Astrocyte (in vitro differentiated cells and primary cell): ENCODE measurements at regions not wholly inside any gene's neighbourhood (a gene's known extent, or its start where the extent isn't known, plus 50 kb on each side); places are given as distances from the start of the nearest gene placed in this dataset.
A peak's percentile ranks its signal among the peaks of the same experiment; 100 is the strongest.

Source experiments
- DNase-seq: peaks from one replicate; pipeline ENCODE4 v3.0.0-alpha.2; 2010; ENCODE audit warnings: low read depth
- FAIRE-seq: peaks from 2 replicates; lab custom pipeline; 2011; peaks lifted over from hg19 to GRCh38; lab: Jason Lieb, UNC
- H2AFZ ChIP-seq: 2 replicates; pipeline ENCODE4 v1.6.0; 2012; ENCODE audit warnings: low read depth, low read length, inconsistent platforms
- H3K27ac ChIP-seq: 2 replicates; pipeline ENCODE4 v1.5.1; 2011; ENCODE audit warnings: low read depth, low read length, inconsistent platforms
- H3K27me3 ChIP-seq: 2 replicates; pipeline ENCODE4 v1.6.0; 2011; ENCODE audit warnings: low read length, inconsistent platforms; ENCODE audit not compliant: insufficient read depth
- H3K36me3 ChIP-seq: 2 replicates; pipeline ENCODE4 v1.5.1; 2011; ENCODE audit warnings: low read length, inconsistent platforms; ENCODE audit not compliant: insufficient read depth
- H3K4me1 ChIP-seq: 2 replicates; pipeline ENCODE4 v1.5.1; 2011; ENCODE audit warnings: low read length, inconsistent platforms; ENCODE audit not compliant: insufficient read depth
- H3K4me2 ChIP-seq: 2 replicates; pipeline ENCODE4 v1.6.0; 2012; ENCODE audit warnings: low read length, inconsistent platforms
- H3K4me3 ChIP-seq: 2 replicates; pipeline ENCODE4 v1.5.1; 2011; ENCODE audit warnings: low read depth, mild to moderate bottlenecking, low read length, inconsistent platforms; ENCODE audit not compliant: insufficient read depth
- H3K79me2 ChIP-seq: 2 replicates; pipeline ENCODE4 v1.6.0; 2012; ENCODE audit warnings: mild to moderate bottlenecking, low read length, inconsistent platforms; ENCODE audit not compliant: insufficient read depth
- H3K9ac ChIP-seq: 2 replicates; pipeline ENCODE4 v1.6.0; 2012; ENCODE audit warnings: mild to moderate bottlenecking, low read length, inconsistent platforms
- H3K9me3 ChIP-seq: 2 replicates; pipeline ENCODE4 v1.5.1; 2012; ENCODE audit warnings: low read depth, mild to moderate bottlenecking, low read length, inconsistent platforms; ENCODE audit not compliant: insufficient read depth
- H4K20me1 ChIP-seq: 2 replicates; pipeline ENCODE4 v1.6.0; 2012; ENCODE audit warnings: low read length, inconsistent platforms; ENCODE audit not compliant: insufficient read depth
- H3K27ac Mint-ChIP-seq: one replicate; pipeline ENCODE4 v1.8.0; 2021; ENCODE audit warnings: mild to moderate bottlenecking, mixed read lengths; ENCODE audit not compliant: unreplicated experiment
- H3K27me3 Mint-ChIP-seq: one replicate; pipeline ENCODE4 v1.8.0; 2021; ENCODE audit warnings: low read depth, mixed read lengths; ENCODE audit not compliant: unreplicated experiment
- H3K36me3 Mint-ChIP-seq: one replicate; pipeline ENCODE4 v1.8.0; 2021; ENCODE audit warnings: low read depth, mixed read lengths; ENCODE audit not compliant: unreplicated experiment
- H3K4me1 Mint-ChIP-seq: one replicate; pipeline ENCODE4 v1.8.0; 2021; ENCODE audit warnings: low read depth, mixed read lengths; ENCODE audit not compliant: unreplicated experiment
- H3K4me3 Mint-ChIP-seq: one replicate; pipeline ENCODE4 v1.8.0; 2021; ENCODE audit warnings: mild to moderate bottlenecking, moderate library complexity, mixed read lengths; ENCODE audit not compliant: unreplicated experiment
- H3K9me3 Mint-ChIP-seq: one replicate; pipeline ENCODE4 v1.8.0; 2021; ENCODE audit warnings: mild to moderate bottlenecking, mixed read lengths; ENCODE audit not compliant: unreplicated experiment
- CTCF ChIP-seq: IDR thresholded peaks from 2 replicates; pipeline ENCODE4 v1.5.1; 2011; ENCODE audit warnings: low read depth, mild to moderate bottlenecking, inconsistent platforms, low read length, moderate library complexity; ENCODE audit not compliant: insufficient read depth
- EZH2 ChIP-seq: IDR thresholded peaks from 2 replicates; pipeline ENCODE4 v1.6.1; 2012; ENCODE audit warnings: mild to moderate bottlenecking, low read length, inconsistent platforms; ENCODE audit not compliant: insufficient read depth

DNA sequence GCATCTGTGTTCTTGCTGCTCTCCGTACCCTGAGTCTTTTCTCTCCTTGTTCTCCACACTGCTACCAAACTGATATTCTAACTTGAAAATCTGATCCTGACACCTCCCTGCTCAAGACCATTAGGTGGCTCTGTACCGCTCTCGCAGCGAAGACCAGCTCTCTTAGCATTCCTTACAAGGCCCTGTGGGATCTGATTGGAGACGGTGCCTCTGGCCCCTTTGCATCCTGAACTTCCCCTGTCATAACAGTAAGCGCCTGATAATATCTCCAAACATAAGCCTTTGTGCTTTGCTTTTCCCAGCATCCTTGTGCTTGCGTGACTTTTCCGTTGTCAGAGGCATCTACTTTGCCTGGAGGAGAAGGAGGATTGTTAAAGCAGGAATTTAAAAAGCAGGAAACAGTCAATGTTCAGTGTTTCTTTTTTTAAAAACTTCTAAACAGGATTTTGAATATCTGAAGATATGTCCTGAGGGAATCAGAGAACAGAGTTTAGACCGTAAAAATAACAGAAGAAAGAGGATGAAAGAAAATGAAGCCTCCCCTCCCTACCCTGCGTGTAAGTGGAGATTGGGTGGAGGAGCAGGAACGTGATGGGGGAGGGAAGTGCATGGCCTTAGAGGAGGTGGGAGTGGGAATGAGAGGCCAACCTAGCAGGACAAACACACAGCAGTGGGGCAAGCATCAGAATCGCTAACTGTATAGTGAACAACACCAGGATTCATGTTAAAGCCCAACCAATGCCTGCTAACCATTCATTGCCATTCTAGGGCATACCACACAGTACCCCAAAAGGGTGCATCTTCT is 89.2 kb upstream of the STMND1 start:
- H3K4me3 ChIP-seq, result no peak overlapping the region
- H3K4me2 ChIP-seq, result peak overlapping the region; percentile 54
- H3K4me3 Mint-ChIP-seq, result no peak overlapping the region
- H3K9me3 ChIP-seq, result no peaks in the 10 kb centered on the region
- H3K27me3 Mint-ChIP-seq, result no peaks in the 10 kb centered on the region
- peak overlapping the region; percentile 85 for H3K27ac ChIP-seq
- peak overlapping the region; percentile 61 for H2AFZ ChIP-seq
- peaks cover 29% of the 10 kb centered on the region for H3K4me1 ChIP-seq
- FAIRE-seq (peak; percentile 9), DNase-seq (peak; percentile 46)
- H3K27ac Mint-ChIP-seq, result no peak overlapping the region
- H3K79me2 ChIP-seq, result no peaks in the 10 kb centered on the region
- no peaks in the 10 kb centered on the region for H3K27me3 ChIP-seq
- no peaks in the 10 kb centered on the region for H3K36me3 ChIP-seq
- peaks cover 8% of the 10 kb centered on the region for H3K9me3 Mint-ChIP-seq
- peaks cover 21% of the 10 kb centered on the region for H3K4me1 Mint-ChIP-seq
- peaks cover 2% of the 10 kb centered on the region for H3K36me3 Mint-ChIP-seq
- no peaks in the 10 kb centered on the region for H4K20me1 ChIP-seq
- TF ChIP-seq CTCF, result peak; percentile 28
- TF ChIP-seq EZH2, result no peak
- H3K9ac ChIP-seq, result peak overlapping the region; percentile 53

DNA sequence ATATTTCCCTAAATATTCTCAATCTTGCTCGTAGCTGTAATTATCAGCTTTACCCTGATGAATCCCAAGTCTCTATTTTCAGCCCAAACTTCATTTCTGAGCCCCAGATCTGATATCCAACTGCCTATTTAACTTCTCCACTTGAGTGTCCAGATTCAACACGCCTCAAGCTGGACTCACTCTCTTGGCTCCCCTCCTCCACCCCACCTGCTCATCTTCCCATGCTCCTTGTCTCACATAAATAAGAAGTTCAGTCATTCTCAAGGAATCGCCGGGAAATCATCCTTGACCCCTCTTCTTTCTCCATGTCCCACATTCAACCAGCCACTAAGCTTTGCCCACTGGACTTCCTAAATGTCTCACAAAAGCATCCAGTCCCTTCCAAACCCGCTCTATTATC is 89.9 kb upstream of the STMND1 start:
- H3K4me3 ChIP-seq, result no peak overlapping the region
- H3K4me1 Mint-ChIP-seq, result peaks cover 21% of the 10 kb centered on the region
- peak overlapping the region; percentile 85 for H3K27ac ChIP-seq
- peaks cover 2% of the 10 kb centered on the region for H3K36me3 Mint-ChIP-seq
- no peak for FAIRE-seq
- no peaks in the 10 kb centered on the region for H3K9me3 ChIP-seq
- peak overlapping the region; percentile 53 for H3K9ac ChIP-seq
- H3K36me3 ChIP-seq, result no peaks in the 10 kb centered on the region
- DNase-seq, result no peak
- H3K4me2 ChIP-seq, result peak overlapping the region; percentile 54
- H4K20me1 ChIP-seq, result no peaks in the 10 kb centered on the region
- H3K79me2 ChIP-seq, result no peaks in the 10 kb centered on the region
- TF ChIP-seq EZH2 (no peak), CTCF (no peak)
- H3K4me1 ChIP-seq, result peaks cover 29% of the 10 kb centered on the region
- H2AFZ ChIP-seq, result peak overlapping the region; percentile 61
- no peak overlapping the region for H3K27ac Mint-ChIP-seq
- H3K27me3 ChIP-seq, result no peaks in the 10 kb centered on the region
- H3K27me3 Mint-ChIP-seq, result no peaks in the 10 kb centered on the region
- peaks cover 8% of the 10 kb centered on the region for H3K9me3 Mint-ChIP-seq
- H3K4me3 Mint-ChIP-seq, result no peak overlapping the region

- Histone ChIP-seq H3K27me3 (no peaks in the 10 kb centered on the region), H3K27ac (no peak overlapping the region), H3K9ac (no peak overlapping the region), H3K9me3 (no peaks in the 10 kb centered on the region), H3K36me3 (no peaks in the 10 kb centered on the region), H2AFZ (no peak overlapping the region), H3K4me1 (peaks cover 6% of the 10 kb centered on the region), H3K79me2 (no peaks in the 10 kb centered on the region), H3K4me2 (no peak overlapping the region), H3K4me3 (no peak overlapping the region), H4K20me1 (no peaks in the 10 kb centered on the region)
- no peak overlapping the region for H3K27ac Mint-ChIP-seq
- no peaks in the 10 kb centered on the region for H3K36me3 Mint-ChIP-seq
- H3K4me1 Mint-ChIP-seq, result no peaks in the 10 kb centered on the region
- H3K4me3 Mint-ChIP-seq, result no peak overlapping the region
- peaks cover 8% of the 10 kb centered on the region for H3K9me3 Mint-ChIP-seq
- peaks cover 6% of the 10 kb centered on the region for H3K27me3 Mint-ChIP-seq
- TF ChIP-seq EZH2 (no peak), CTCF (no peak)
- no peak for FAIRE-seq
- no peak for DNase-seq
These were observed 94.1 kb upstream of the STMND1 start for GRCh38 chr6:17007749-17008148.
